Activated CD4-positive, alpha-beta memory T cell treated with anti-CD3 and anti-CD28 coated beads for 36 hours (primary cell): ENCODE measurements at regions not wholly inside any gene's neighbourhood (a gene's known extent, or its start where the extent isn't known, plus 50 kb on each side); places are given as distances from the start of the nearest gene placed in this dataset.

ENCODE experiments used
- CTCF ChIA-PET: fragments of 350-600 bp; sonication (Branson Sonifier 250); formaldehyde crosslinking; loops from one replicate; lab custom pipeline; 2021; ENCODE audit warnings: antibody characterized with exemption, inconsistent platforms; lab: Charles Lee
- POLR2A ChIA-PET: fragments of 350-600 bp; sonication (Branson Sonifier 250); formaldehyde crosslinking; loops from one replicate; lab custom pipeline; 2021; ENCODE audit warnings: antibody characterized with exemption; lab: Charles Lee
- DNase-seq: peaks from one replicate; pipeline ENCODE4 v3.0.0-alpha.2; 2020
- H3K27ac Mint-ChIP-seq: one replicate; pipeline ENCODE4 v1.8.0; 2021; ENCODE audit warnings: mixed read lengths
- H3K27me3 Mint-ChIP-seq: one replicate; pipeline ENCODE4 v1.8.0; 2021; ENCODE audit warnings: mixed read lengths
- H3K36me3 Mint-ChIP-seq: one replicate; pipeline ENCODE4 v1.8.0; 2021; ENCODE audit warnings: mixed read lengths
- H3K4me1 Mint-ChIP-seq: one replicate; pipeline ENCODE4 v1.8.0; 2021; ENCODE audit warnings: low read depth, mixed read lengths
- H3K4me3 Mint-ChIP-seq: one replicate; pipeline ENCODE4 v1.8.0; 2021; ENCODE audit warnings: mild to moderate bottlenecking, mixed read lengths
- H3K9me3 Mint-ChIP-seq: one replicate; pipeline ENCODE4 v1.8.0; 2021; ENCODE audit warnings: mixed read lengths
- intact Hi-C: fragments of 100-400 bp; cut with micrococcal nuclease; formaldehyde crosslinking; loops from one replicate; pipeline ENCODE4 v1.15.1; 2023

GRCh38 chr3:161737171-161737570, 240.6 kb downstream of the OTOL1 start:
- Mint-ChIP-seq H3K4me1 (no peaks in the 10 kb centered on the region), H3K4me3 (no peak overlapping the region), H3K27ac (no peak overlapping the region), H3K27me3 (no peaks in the 10 kb centered on the region), H3K9me3 (no peaks in the 10 kb centered on the region), H3K36me3 (no peaks in the 10 kb centered on the region)
- intact Hi-C loops, result no loop called here
- CTCF ChIA-PET, result no interaction called here
- DNase-seq, result no peak
- POLR2A ChIA-PET, result no interaction called here

GRCh38 chr3:161740421-161740820, 243.8 kb downstream of the OTOL1 start:
- H3K9me3 Mint-ChIP-seq, result peaks cover 2% of the 10 kb centered on the region
- no peaks in the 10 kb centered on the region for H3K36me3 Mint-ChIP-seq
- intact Hi-C loops, result no loop called here
- no peaks in the 10 kb centered on the region for H3K4me1 Mint-ChIP-seq
- DNase-seq, result no peak
- no peaks in the 10 kb centered on the region for H3K27me3 Mint-ChIP-seq
- ChIA-PET POLR2A (no interaction called here), CTCF (no interaction called here)
- no peak overlapping the region for H3K4me3 Mint-ChIP-seq
- no peak overlapping the region for H3K27ac Mint-ChIP-seq

GRCh38 chr3:161744366-161744765, 247.8 kb downstream of the OTOL1 start:
- Mint-ChIP-seq H3K27me3 (no peaks in the 10 kb centered on the region), H3K4me3 (no peak overlapping the region), H3K9me3 (peaks cover 2% of the 10 kb centered on the region), H3K27ac (no peak overlapping the region), H3K4me1 (no peaks in the 10 kb centered on the region), H3K36me3 (no peaks in the 10 kb centered on the region)
- intact Hi-C loops, result no loop called here
- ChIA-PET POLR2A (no interaction called here), CTCF (no interaction called here)
- no peak for DNase-seq

GRCh38 chr3:161745741-161746140, 249.1 kb downstream of the OTOL1 start:
- intact Hi-C loops, result no loop called here
- ChIA-PET POLR2A (no interaction called here), CTCF (no interaction called here)
- H3K4me3 Mint-ChIP-seq, result no peak overlapping the region
- H3K9me3 Mint-ChIP-seq, result peaks cover 2% of the 10 kb centered on the region
- DNase-seq, result no peak
- no peak overlapping the region for H3K27ac Mint-ChIP-seq
- no peaks in the 10 kb centered on the region for H3K4me1 Mint-ChIP-seq
- no peaks in the 10 kb centered on the region for H3K36me3 Mint-ChIP-seq
- no peaks in the 10 kb centered on the region for H3K27me3 Mint-ChIP-seq

- intact Hi-C loops, result no loop called here
- H3K27ac Mint-ChIP-seq, result no peak overlapping the region
- DNase-seq, result no peak
- no peak overlapping the region for H3K4me3 Mint-ChIP-seq
- ChIA-PET CTCF (no interaction called here), POLR2A (no interaction called here)
- peaks cover 2% of the 10 kb centered on the region for H3K9me3 Mint-ChIP-seq
- no peaks in the 10 kb centered on the region for H3K4me1 Mint-ChIP-seq
- H3K36me3 Mint-ChIP-seq, result no peaks in the 10 kb centered on the region
- no peaks in the 10 kb centered on the region for H3K27me3 Mint-ChIP-seq
Measured at GRCh38 chr3:161748049-161748448, 251.4 kb downstream of the OTOL1 start.

GRCh38 chr3:161754420-161755053, 257.9 kb downstream of the OTOL1 start:
- ChIA-PET POLR2A (no interaction called here), CTCF (no interaction called here)
- no peaks in the 10 kb centered on the region for H3K27me3 Mint-ChIP-seq
- DNase-seq, result no peak
- H3K27ac Mint-ChIP-seq, result no peak overlapping the region
- no peak overlapping the region for H3K4me3 Mint-ChIP-seq
- intact Hi-C loops, result no loop called here
- no peaks in the 10 kb centered on the region for H3K36me3 Mint-ChIP-seq
- no peaks in the 10 kb centered on the region for H3K4me1 Mint-ChIP-seq
- H3K9me3 Mint-ChIP-seq, result no peaks in the 10 kb centered on the region

GRCh38 chr3:161759444-161759843, 262.8 kb downstream of the OTOL1 start:
- no peak overlapping the region for H3K4me3 Mint-ChIP-seq
- CTCF ChIA-PET, result no interaction called here
- intact Hi-C loops, result no loop called here
- no peak for DNase-seq
- H3K27me3 Mint-ChIP-seq, result no peaks in the 10 kb centered on the region
- no peak overlapping the region for H3K27ac Mint-ChIP-seq
- no peaks in the 10 kb centered on the region for H3K9me3 Mint-ChIP-seq
- no peaks in the 10 kb centered on the region for H3K36me3 Mint-ChIP-seq
- POLR2A ChIA-PET, result no interaction called here
- no peaks in the 10 kb centered on the region for H3K4me1 Mint-ChIP-seq

- H3K4me1 Mint-ChIP-seq, result no peaks in the 10 kb centered on the region
- no peaks in the 10 kb centered on the region for H3K9me3 Mint-ChIP-seq
- ChIA-PET CTCF (no interaction called here), POLR2A (no interaction called here)
- no peaks in the 10 kb centered on the region for H3K36me3 Mint-ChIP-seq
- H3K4me3 Mint-ChIP-seq, result no peak overlapping the region
- H3K27ac Mint-ChIP-seq, result no peak overlapping the region
- no peak for DNase-seq
- H3K27me3 Mint-ChIP-seq, result no peaks in the 10 kb centered on the region
- intact Hi-C loops, result no loop called here
Measured at GRCh38 chr3:161766331-161766730, 269.7 kb downstream of the OTOL1 start.

- H3K4me3 Mint-ChIP-seq, result no peak overlapping the region
- intact Hi-C loops, result no loop called here
- no peaks in the 10 kb centered on the region for H3K36me3 Mint-ChIP-seq
- no peaks in the 10 kb centered on the region for H3K4me1 Mint-ChIP-seq
- no peak for DNase-seq
- H3K27ac Mint-ChIP-seq, result no peak overlapping the region
- ChIA-PET CTCF (no interaction called here), POLR2A (no interaction called here)
- no peaks in the 10 kb centered on the region for H3K9me3 Mint-ChIP-seq
- H3K27me3 Mint-ChIP-seq, result no peaks in the 10 kb centered on the region
Measured at GRCh38 chr3:161770484-161771386, 274.1 kb downstream of the OTOL1 start.

GRCh38 chr3:161781381-161781780, 284.8 kb downstream of the OTOL1 start:
- Mint-ChIP-seq H3K27ac (no peak overlapping the region), H3K27me3 (no peaks in the 10 kb centered on the region), H3K4me1 (no peaks in the 10 kb centered on the region), H3K4me3 (no peak overlapping the region), H3K36me3 (no peaks in the 10 kb centered on the region), H3K9me3 (peaks cover 5% of the 10 kb centered on the region)
- intact Hi-C loops, result no loop called here
- CTCF ChIA-PET, result no interaction called here
- no peak for DNase-seq
- POLR2A ChIA-PET, result no interaction called here

- no peak for DNase-seq
- CTCF ChIA-PET, result no interaction called here
- H3K36me3 Mint-ChIP-seq, result no peaks in the 10 kb centered on the region
- no peaks in the 10 kb centered on the region for H3K4me1 Mint-ChIP-seq
- H3K27ac Mint-ChIP-seq, result no peak overlapping the region
- peaks cover 4% of the 10 kb centered on the region for H3K9me3 Mint-ChIP-seq
- no peaks in the 10 kb centered on the region for H3K27me3 Mint-ChIP-seq
- intact Hi-C loops, result no loop called here
- POLR2A ChIA-PET, result no interaction called here
- H3K4me3 Mint-ChIP-seq, result no peak overlapping the region
Measured at GRCh38 chr3:161793194-161793930, 296.8 kb downstream of the OTOL1 start.

- ChIA-PET CTCF (no interaction called here), POLR2A (no interaction called here)
- Mint-ChIP-seq H3K4me1 (no peaks in the 10 kb centered on the region), H3K27ac (no peak overlapping the region), H3K9me3 (peaks cover 5% of the 10 kb centered on the region), H3K27me3 (no peaks in the 10 kb centered on the region), H3K4me3 (no peak overlapping the region), H3K36me3 (no peaks in the 10 kb centered on the region)
- DNase-seq, result no peak
- intact Hi-C loops, result no loop called here
Measured at GRCh38 chr3:161794551-161794950, 297.9 kb downstream of the OTOL1 start.
